Activated CD8-positive, alpha-beta memory T cell treated with anti-CD3 and anti-CD28 coated beads for 48 hours (primary cell): ENCODE measurements at regions not wholly inside any gene's neighbourhood (a gene's known extent, or its start where the extent isn't known, plus 50 kb on each side); places are given as distances from the start of the nearest gene placed in this dataset.

Experiments used
- DNase-seq, 3 experiments: peaks; one replicate each; pipeline ENCODE4 v3.0.0-alpha.2; 2020; ENCODE audit warnings: low read depth in 2 of 3, low spot score in 2 of 3

GRCh38 chr7:136074843-136075242 lies 97.7 kb upstream of the MTPN start:
- DNase-seq: no peak

- no peak for DNase-seq
Observed at GRCh38 chr7:136072447-136072846, 95.3 kb upstream of the MTPN start.

- no peak for DNase-seq
Observed at GRCh38 chr7:136070736-136071505, 93.8 kb upstream of the MTPN start.

- DNase-seq: no peak
Observed at GRCh38 chr7:136069840-136070529, 92.8 kb upstream of the MTPN start.

GRCh38 chr7:136067277-136067676 lies 90.1 kb upstream of the MTPN start:
- DNase-seq: no peak

- no peak for DNase-seq
Observed at GRCh38 chr7:136066304-136067143, 89.4 kb upstream of the MTPN start.

GRCh38 chr7:136064627-136065237 lies 87.6 kb upstream of the MTPN start:
- no peak for DNase-seq

- no peak for DNase-seq
Observed at GRCh38 chr7:136064081-136064480, 86.9 kb upstream of the MTPN start.

GRCh38 chr7:136063326-136063666 lies 86.1 kb upstream of the MTPN start:
- no peak for DNase-seq

GRCh38 chr7:136062625-136063325 lies 85.6 kb upstream of the MTPN start:
- no peak for DNase-seq

GRCh38 chr7:136061433-136061832 lies 84.3 kb upstream of the MTPN start:
- DNase-seq: no peak

- no peak for DNase-seq
Observed at GRCh38 chr7:136058546-136058945, 81.4 kb upstream of the MTPN start.

- no peak for DNase-seq
Observed at GRCh38 chr7:136057509-136057908, 80.3 kb upstream of the MTPN start.

GRCh38 chr7:136056651-136057231 lies 79.6 kb upstream of the MTPN start:
- no peak for DNase-seq

- no peak for DNase-seq
Observed at GRCh38 chr7:136055266-136055665, 78.1 kb upstream of the MTPN start.

GRCh38 chr7:136053689-136054485 lies 76.7 kb upstream of the MTPN start:
- DNase-seq: no peak

- no peak for DNase-seq
Observed at GRCh38 chr7:136051203-136051928, 74.2 kb upstream of the MTPN start.

GRCh38 chr7:136050462-136050847 lies 73.3 kb upstream of the MTPN start:
- DNase-seq: no peak

- no peak for DNase-seq
Observed at GRCh38 chr7:136049818-136050461, 72.8 kb upstream of the MTPN start.
